HG02759 (cell line): ENCODE measurements at regions not wholly inside any gene's neighbourhood (a gene's known extent, or its start where the extent isn't known, plus 50 kb on each side); places are given as distances from the start of the nearest gene placed in this dataset.

ENCODE experiments used
- ATAC-seq: cut with Tn5 transposase; IDR thresholded peaks from one replicate; pipeline ENCODE4 v1.9.1; 2021; ENCODE audit warnings: mild to moderate bottlenecking, moderate library complexity; ENCODE audit not compliant: unreplicated experiment

GRCh38 chr6:21984561-21984960 lies 312.3 kb downstream of the PRL start:
- no peak for ATAC-seq

DNA sequence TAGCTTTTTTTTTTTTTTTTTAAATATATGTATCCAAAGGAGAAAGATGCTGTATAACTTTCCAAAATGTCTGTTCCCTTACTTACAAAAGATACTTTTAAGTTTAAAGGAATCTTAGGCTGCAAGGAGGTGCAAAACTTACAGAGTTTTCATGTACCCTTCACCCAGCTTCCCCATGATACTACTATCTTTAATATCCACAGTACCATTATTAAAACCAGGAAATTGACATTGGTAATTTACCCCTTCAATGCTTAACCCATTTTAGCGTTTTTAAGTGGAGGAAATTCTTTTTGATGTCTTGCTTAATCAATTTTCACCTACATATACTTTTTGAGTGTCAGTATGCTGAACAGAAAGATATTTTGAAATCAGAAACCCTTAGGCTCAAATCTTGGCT lies 310.9 kb downstream of the PRL start:
- ATAC-seq = no peak

DNA sequence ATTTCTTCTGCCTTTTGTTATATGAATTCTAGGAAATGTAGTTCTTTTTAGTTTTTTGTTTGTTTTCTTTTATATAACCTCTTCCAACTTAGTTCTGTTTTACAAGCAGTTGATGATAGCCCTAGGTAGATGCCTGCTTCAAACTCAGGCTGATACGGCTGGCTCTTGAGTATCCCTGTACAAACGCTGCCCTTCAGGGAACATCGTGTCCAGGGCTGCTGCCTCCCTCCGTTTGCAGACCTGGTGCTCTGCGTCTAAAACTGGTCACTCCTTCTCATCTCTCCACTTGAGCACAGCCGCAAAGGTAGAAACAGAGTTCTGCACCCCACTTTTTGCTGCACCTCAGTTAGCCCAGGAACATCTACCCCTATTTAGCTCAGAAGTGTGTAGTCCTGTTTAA lies 310.1 kb downstream of the PRL start:
- ATAC-seq = no peak

- peak; percentile 93 for ATAC-seq
Observed at GRCh38 chr6:21987501-21987957, 309.3 kb downstream of the PRL start.

- no peak for ATAC-seq
Observed at GRCh38 chr6:21990577-21990976, 306.3 kb downstream of the PRL start.

GRCh38 chr6:21992178-21992967 lies 304.5 kb downstream of the PRL start:
- ATAC-seq = no peak

DNA sequence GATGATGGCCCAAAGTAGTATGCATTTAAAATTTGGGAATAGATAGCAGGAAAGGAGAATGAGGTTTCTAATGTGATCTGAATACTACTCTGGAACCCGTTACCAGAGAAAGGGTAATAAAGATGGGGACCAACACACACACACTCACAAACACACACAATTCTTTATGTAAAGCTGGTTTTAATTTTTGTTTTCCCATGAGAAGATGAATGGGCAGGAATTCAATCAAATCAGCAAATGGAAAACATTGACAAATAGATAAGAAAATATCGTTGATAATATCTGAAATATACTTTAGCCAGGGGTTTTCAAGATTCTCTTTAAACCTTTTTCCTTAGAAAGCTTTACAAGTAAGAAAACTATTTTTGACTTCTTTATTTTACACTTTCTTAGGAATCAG lies 303.0 kb downstream of the PRL start:
- no peak for ATAC-seq

DNA sequence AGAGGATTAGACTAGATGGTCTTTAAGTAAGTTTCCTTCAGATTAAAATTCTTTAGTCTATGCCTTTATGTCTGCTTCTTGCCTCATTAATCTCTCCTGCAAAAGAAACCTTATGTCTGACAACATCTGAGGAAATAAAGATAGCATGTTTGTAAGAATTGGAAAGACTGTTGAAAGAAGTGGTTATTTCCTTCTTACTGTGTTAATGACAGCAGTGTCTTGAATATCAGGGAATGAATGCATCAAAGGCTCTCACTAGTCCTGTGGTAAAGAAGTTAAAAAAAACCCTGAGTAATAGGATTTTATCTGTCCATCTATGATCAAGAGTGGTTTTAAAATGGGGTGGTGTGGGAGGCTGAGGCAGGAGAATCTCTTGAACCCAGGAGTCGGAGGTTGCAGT lies 302.0 kb downstream of the PRL start:
- ATAC-seq = no peak

- ATAC-seq = no peak
Observed at GRCh38 chr6:21995318-21995717, 301.5 kb downstream of the PRL start.

DNA sequence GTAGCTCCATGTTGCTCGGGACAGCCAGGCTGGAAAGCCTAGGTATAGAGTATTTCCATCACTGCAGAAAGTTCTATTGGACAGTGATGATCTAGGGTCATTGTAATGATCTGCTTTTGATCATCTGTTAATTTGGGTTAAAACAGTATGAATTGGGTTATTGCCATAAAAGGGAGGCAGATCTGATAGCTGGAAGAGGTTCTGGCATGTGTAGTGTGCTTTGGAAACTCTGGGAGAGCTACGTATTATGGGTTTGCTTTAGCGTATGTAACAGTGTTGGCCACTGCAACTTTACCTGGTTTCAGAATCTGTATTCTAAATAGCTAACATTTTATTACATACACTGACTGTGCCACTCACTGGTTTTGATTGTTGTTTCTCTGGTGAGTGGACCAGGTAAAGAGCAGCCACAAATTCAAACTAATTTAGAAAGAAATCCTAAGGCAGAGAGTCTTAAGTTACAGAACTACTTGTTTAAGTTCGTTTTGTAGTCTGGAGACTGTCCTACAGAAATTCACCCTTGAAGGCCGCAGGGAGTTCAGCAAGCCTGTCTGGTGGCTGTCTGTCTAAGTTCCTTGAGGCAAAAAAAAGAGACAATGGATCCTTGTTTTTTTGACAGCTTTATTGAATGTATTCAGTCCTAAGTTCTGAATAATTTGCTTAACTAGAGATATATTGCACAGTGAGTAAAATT lies 300.3 kb downstream of the PRL start:
- no peak for ATAC-seq

GRCh38 chr6:21997119-21998037 lies 299.5 kb downstream of the PRL start:
- no peak for ATAC-seq

DNA sequence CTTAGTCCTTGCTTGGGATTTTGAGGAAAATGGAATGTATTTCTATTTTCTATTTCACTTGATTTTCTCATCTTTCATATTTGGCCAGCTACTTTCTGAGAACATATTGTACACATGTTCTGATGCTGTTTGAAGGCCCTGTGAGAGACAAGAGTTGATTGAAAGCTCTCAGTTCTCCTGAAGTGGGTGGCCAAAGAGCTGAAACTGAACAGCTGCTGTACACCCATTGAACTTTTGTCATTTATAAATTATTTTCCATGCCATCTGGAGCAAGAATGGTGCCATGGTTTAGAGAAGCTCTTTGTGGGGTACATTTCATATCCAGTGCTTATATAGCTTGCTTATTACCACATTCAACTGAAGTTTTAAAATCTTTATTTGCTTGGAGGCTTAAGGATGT lies 298.3 kb downstream of the PRL start:
- no peak for ATAC-seq

GRCh38 chr6:21999012-21999528 lies 297.8 kb downstream of the PRL start:
- ATAC-seq = no peak

GRCh38 chr6:21999741-22000140 lies 297.1 kb downstream of the PRL start:
- no peak for ATAC-seq

GRCh38 chr6:22001396-22002027 lies 295.3 kb downstream of the PRL start:
- ATAC-seq = no peak

DNA sequence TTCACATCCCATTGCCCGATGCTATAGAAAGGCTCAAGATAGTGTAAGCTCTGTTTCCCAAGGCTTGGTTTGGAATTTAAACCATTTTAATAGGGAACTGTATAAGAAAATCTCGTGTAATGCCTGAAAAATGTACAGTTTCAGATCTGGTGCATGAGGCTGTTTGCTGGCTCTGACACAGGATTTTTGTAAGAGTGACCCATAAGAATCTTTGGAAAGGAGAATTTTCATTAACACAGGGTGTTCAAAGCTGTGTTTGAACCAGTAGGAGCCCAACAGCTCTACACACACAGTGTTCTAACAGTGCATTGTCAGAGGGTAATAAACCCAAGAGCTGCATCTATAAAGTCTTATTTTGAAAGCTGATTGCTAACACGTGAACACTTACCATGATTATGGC lies 293.5 kb downstream of the PRL start:
- no peak for ATAC-seq

- no peak for ATAC-seq
Observed at GRCh38 chr6:22006795-22007194, 290.0 kb downstream of the PRL start.

DNA sequence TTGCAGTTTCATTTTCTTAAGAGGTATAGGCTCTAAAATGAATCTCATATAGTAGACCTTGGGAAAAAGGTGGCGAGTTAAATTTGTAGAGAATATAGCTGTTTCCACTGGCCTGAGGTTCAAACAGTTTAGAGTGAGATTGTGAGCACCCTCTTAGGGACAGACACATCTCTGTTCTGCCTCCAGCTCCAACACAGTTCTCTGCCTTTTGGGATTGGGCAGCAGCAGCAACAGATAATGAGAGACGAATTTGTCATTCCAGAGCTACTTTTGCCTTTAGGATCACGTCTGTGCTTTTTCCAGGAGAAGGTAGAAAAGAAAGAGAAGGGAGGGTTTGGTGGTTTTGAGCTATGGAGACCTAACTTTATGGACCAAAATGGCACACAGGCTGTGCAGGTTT lies 289.4 kb downstream of the PRL start:
- ATAC-seq = no peak

DNA sequence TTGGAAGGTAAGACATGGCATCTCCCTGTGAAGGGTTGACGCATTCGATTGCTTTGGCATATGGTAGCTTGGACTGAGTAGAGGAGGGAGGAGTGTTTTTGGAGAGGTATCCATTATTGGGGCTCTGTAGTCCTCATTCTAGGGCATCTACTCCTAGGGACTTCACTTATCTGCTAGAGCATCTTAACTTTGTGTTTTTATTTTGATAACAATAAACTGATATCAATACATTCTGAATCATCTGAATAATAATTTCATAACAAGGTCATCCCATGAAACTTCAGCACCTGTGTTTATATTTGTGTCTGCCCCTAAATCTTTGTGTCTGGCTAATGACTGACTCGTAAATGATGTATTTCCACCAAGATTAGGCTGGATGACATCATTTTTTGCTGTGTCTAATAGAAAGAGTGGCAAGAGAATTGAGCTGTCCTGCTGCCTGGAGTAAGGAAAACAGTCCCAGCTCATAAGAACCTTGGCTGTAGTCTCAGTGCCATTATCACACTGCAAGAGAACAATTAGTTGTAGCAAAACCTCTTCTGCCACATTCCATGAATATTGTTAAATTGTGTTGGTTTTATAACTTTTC lies 288.5 kb downstream of the PRL start:
- ATAC-seq = no peak

GRCh38 chr6:22010102-22010501 lies 286.7 kb downstream of the PRL start:
- no peak for ATAC-seq
